ENCODE measurements at regions not wholly inside any gene's neighbourhood (a gene's known extent, or its start where the extent isn't known, plus 50 kb on each side); places are given as distances from the start of the nearest gene placed in this dataset.

DNA sequence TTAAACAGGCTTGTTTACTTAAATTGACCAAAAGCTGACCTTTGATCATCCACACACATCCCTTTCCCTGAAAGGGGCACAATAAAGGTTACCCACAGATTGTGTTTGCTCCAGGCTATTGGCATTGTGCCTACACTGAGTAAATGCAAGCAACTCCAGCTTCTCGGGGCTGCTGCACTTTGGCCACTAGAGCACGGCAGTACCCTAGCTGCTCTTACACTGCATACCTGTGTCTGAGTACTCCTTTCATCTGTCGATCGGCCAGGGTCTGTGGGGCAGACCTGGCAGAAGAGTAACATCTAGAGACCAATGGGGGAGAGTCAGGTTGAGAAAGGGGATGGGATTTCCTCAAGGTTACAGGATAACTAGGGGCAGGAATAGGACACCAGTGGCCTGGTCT lies 281.9 kb upstream of the NMUR2 start:
- no peak for ATAC-seq
- no peak for TF ChIP-seq ISL1 (CRISPR knock-in tag; IDR thresholded peaks at IDR 0.05)
- TF ChIP-seq, protein P1, sequence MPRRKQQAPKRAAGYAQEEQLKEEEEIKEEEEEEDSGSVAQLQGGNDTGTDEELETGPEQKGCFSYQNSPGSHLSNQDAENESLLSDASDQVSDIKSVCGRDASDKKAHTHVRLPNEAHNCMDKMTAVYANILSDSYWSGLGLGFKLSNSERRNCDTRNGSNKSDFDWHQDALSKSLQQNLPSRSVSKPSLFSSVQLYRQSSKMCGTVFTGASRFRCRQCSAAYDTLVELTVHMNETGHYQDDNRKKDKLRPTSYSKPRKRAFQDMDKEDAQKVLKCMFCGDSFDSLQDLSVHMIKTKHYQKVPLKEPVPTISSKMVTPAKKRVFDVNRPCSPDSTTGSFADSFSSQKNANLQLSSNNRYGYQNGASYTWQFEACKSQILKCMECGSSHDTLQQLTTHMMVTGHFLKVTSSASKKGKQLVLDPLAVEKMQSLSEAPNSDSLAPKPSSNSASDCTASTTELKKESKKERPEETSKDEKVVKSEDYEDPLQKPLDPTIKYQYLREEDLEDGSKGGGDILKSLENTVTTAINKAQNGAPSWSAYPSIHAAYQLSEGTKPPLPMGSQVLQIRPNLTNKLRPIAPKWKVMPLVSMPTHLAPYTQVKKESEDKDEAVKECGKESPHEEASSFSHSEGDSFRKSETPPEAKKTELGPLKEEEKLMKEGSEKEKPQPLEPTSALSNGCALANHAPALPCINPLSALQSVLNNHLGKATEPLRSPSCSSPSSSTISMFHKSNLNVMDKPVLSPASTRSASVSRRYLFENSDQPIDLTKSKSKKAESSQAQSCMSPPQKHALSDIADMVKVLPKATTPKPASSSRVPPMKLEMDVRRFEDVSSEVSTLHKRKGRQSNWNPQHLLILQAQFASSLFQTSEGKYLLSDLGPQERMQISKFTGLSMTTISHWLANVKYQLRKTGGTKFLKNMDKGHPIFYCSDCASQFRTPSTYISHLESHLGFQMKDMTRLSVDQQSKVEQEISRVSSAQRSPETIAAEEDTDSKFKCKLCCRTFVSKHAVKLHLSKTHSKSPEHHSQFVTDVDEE (CRISPR knock-in tag; IDR thresholded peaks at IDR 0.05) = no peak
- no peak for TF ChIP-seq ZFP30 (CRISPR knock-in tag; IDR thresholded peaks at IDR 0.05)
- TF ChIP-seq, protein P2, sequence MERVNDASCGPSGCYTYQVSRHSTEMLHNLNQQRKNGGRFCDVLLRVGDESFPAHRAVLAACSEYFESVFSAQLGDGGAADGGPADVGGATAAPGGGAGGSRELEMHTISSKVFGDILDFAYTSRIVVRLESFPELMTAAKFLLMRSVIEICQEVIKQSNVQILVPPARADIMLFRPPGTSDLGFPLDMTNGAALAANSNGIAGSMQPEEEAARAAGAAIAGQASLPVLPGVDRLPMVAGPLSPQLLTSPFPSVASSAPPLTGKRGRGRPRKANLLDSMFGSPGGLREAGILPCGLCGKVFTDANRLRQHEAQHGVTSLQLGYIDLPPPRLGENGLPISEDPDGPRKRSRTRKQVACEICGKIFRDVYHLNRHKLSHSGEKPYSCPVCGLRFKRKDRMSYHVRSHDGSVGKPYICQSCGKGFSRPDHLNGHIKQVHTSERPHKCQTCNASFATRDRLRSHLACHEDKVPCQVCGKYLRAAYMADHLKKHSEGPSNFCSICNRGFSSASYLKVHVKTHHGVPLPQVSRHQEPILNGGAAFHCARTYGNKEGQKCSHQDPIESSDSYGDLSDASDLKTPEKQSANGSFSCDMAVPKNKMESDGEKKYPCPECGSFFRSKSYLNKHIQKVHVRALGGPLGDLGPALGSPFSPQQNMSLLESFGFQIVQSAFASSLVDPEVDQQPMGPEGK (CRISPR knock-in tag; IDR thresholded peaks at IDR 0.05; ENCODE audit: borderline replicate concordance) = no peak
- no peak for TF ChIP-seq TCF4 (CRISPR knock-in tag; IDR thresholded peaks at IDR 0.05; ENCODE audit: borderline replicate concordance)
- TF ChIP-seq ZNF8 (CRISPR knock-in tag; IDR thresholded peaks at IDR 0.05) = no peak
- TF ChIP-seq TOX (CRISPR knock-in tag; IDR thresholded peaks at IDR 0.05; ENCODE audit: borderline replicate concordance) = no peak
- TF ChIP-seq BACH2 (CRISPR knock-in tag; IDR thresholded peaks at IDR 0.05; ENCODE audit: borderline replicate concordance) = no peak
- no peak for TF ChIP-seq ESRRG (CRISPR knock-in tag; IDR thresholded peaks at IDR 0.05)
- no peak for TF ChIP-seq OSR1 (CRISPR knock-in tag; IDR thresholded peaks at IDR 0.05)
- TF ChIP-seq SNAI2 (CRISPR knock-in tag; IDR thresholded peaks at IDR 0.05) = no peak
- TF ChIP-seq, protein P3, sequence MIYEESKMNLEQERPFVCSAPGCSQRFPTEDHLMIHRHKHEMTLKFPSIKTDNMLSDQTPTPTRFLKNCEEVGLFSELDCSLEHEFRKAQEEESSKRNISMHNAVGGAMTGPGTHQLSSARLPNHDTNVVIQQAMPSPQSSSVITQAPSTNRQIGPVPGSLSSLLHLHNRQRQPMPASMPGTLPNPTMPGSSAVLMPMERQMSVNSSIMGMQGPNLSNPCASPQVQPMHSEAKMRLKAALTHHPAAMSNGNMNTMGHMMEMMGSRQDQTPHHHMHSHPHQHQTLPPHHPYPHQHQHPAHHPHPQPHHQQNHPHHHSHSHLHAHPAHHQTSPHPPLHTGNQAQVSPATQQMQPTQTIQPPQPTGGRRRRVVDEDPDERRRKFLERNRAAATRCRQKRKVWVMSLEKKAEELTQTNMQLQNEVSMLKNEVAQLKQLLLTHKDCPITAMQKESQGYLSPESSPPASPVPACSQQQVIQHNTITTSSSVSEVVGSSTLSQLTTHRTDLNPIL (CRISPR knock-in tag; IDR thresholded peaks at IDR 0.05; ENCODE audit: low read depth) = no peak
- TF ChIP-seq, protein P4, sequence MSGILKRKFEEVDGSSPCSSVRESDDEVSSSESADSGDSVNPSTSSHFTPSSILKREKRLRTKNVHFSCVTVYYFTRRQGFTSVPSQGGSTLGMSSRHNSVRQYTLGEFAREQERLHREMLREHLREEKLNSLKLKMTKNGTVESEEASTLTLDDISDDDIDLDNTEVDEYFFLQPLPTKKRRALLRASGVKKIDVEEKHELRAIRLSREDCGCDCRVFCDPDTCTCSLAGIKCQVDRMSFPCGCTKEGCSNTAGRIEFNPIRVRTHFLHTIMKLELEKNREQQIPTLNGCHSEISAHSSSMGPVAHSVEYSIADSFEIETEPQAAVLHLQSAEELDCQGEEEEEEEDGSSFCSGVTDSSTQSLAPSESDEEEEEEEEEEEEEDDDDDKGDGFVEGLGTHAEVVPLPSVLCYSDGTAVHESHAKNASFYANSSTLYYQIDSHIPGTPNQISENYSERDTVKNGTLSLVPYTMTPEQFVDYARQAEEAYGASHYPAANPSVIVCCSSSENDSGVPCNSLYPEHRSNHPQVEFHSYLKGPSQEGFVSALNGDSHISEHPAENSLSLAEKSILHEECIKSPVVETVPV (CRISPR knock-in tag; IDR thresholded peaks at IDR 0.05) = no peak
- TF ChIP-seq ZNF565 (CRISPR knock-in tag; conservative IDR thresholded peaks at IDR 0.05; ENCODE audit: low read depth) = no peak

DNA sequence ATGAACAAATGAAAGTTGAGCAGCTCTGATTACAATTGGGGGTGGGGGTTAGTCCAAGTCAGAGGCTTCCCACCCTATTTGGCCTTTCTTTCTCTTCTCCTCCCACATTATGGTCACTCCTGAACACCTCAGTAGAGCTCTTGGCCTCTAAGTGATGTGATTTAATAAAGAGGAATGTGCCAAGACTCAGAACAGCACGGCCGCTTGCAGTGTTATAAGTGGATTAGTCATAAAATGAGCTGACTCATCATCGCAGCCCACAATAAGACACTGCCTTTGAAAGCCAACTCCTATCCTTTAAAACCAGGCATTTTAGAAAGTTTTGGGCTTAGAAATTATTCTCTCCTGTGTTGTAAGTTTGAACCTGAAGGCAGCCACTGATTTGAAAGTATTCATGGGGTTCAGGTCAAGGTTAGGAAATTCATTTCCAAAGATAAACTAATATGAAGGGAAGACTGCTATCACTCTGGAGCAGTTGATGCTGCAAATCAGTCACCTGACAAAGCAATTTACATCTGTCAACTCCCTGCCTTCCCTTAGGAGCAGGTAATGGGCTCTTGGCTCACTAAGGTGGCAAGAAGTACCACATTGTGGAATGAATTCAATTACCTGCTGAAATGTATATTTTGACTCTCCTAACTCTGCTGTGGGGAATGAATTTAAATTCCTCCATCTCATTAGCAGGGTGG lies 283.6 kb upstream of the NMUR2 start:
- ATAC-seq = peak; percentile 95
- 0 out of 2 replicates have a peak, but pooled peaks have one; percentile 39 for TF ChIP-seq ZC3H10 (CRISPR knock-in tag; IDR thresholded peaks at IDR 0.05)
- no peak for TF ChIP-seq SNAI2 (CRISPR knock-in tag; IDR thresholded peaks at IDR 0.05)

DNA sequence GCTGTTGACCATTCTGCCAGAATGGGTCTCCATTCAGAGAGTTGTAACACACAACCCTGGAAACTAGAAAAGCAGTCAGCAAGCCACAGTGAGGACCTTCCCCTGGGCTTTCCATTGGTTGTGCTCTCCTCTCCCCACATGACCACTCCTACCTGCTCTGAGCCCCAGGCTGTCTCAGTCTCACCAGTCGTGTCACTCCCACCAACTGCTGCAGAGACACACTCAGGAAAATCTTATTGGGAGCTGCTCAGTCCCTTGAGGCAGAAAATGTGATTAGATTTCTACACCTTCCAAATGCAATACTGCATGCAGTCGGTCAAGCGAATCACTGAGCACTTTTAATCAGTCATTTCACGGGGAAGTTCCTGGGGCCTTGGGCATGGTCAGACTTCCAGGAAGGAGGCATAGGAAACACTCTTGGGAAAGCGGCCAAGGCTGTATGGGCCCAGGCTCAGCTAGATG lies 284.2 kb upstream of the NMUR2 start:
- ATAC-seq = no peak; the same call in 2 of the 3 replicates
- TF ChIP-seq RARB (CRISPR knock-in tag; IDR thresholded peaks at IDR 0.05) = no peak
- TF ChIP-seq ZNF70 (CRISPR knock-in tag; IDR thresholded peaks at IDR 0.05) = no peak
- TF ChIP-seq, protein P5, sequence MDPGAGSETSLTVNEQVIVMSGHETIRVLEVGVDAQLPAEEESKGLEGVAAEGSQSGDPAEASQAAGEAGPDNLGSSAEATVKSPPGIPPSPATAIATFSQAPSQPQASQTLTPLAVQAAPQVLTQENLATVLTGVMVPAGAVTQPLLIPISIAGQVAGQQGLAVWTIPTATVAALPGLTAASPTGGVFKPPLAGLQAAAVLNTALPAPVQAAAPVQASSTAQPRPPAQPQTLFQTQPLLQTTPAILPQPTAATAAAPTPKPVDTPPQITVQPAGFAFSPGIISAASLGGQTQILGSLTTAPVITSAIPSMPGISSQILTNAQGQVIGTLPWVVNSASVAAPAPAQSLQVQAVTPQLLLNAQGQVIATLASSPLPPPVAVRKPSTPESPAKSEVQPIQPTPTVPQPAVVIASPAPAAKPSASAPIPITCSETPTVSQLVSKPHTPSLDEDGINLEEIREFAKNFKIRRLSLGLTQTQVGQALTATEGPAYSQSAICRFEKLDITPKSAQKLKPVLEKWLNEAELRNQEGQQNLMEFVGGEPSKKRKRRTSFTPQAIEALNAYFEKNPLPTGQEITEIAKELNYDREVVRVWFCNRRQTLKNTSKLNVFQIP (CRISPR knock-in tag; IDR thresholded peaks at IDR 0.05; ENCODE audit: borderline replicate concordance, low read depth) = no peak
- no peak for TF ChIP-seq ARNTL (CRISPR knock-in tag; IDR thresholded peaks at IDR 0.05; ENCODE audit: borderline replicate concordance, low read depth)
- no peak for TF ChIP-seq GLIS3 (CRISPR knock-in tag; IDR thresholded peaks at IDR 0.05)
- TF ChIP-seq, protein P1 (CRISPR knock-in tag; IDR thresholded peaks at IDR 0.05) = no peak
- no peak for TF ChIP-seq ZFP3 (CRISPR knock-in tag; IDR thresholded peaks at IDR 0.05)
- TF ChIP-seq ZNF8 (CRISPR knock-in tag; IDR thresholded peaks at IDR 0.05) = no peak
- TF ChIP-seq OSR1 (CRISPR knock-in tag; IDR thresholded peaks at IDR 0.05) = no peak
- TF ChIP-seq, protein P4 (CRISPR knock-in tag; IDR thresholded peaks at IDR 0.05) = no peak
- TF ChIP-seq, protein P2 (CRISPR knock-in tag; IDR thresholded peaks at IDR 0.05; ENCODE audit: borderline replicate concordance) = no peak
- TF ChIP-seq TCF4 (CRISPR knock-in tag; IDR thresholded peaks at IDR 0.05; ENCODE audit: borderline replicate concordance) = no peak
- no peak for TF ChIP-seq TOX (CRISPR knock-in tag; IDR thresholded peaks at IDR 0.05; ENCODE audit: borderline replicate concordance)
- no peak for TF ChIP-seq ZC3H10 (CRISPR knock-in tag; IDR thresholded peaks at IDR 0.05)
